Neuronal stem cell (in vitro differentiated cells): ENCODE measurements at regions not wholly inside any gene's neighbourhood (a gene's known extent, or its start where the extent isn't known, plus 50 kb on each side); places are given as distances from the start of the nearest gene placed in this dataset.

ENCODE experiments used
- DNase-seq: peaks from one replicate; pipeline ENCODE4 v3.0.0-alpha.2; 2013; ENCODE audit warnings: low spot score
- H2AFZ ChIP-seq: one replicate; pipeline ENCODE4 v1.6.1; 2013; ENCODE audit warnings: mild to moderate bottlenecking, low read length, inconsistent platforms
- H2AK5ac ChIP-seq: 2 replicates; pipeline ENCODE4 v1.6.1; 2013; ENCODE audit warnings: low read depth, mild to moderate bottlenecking, inconsistent platforms, low read length, moderate library complexity, mixed read lengths
- H2BK120ac ChIP-seq: 2 replicates; pipeline ENCODE4 v1.6.1; 2013; ENCODE audit warnings: low read depth, mild to moderate bottlenecking, inconsistent platforms, low read length, moderate library complexity, mixed read lengths
- H2BK12ac ChIP-seq: one replicate; pipeline ENCODE4 v1.6.1; 2013; ENCODE audit warnings: low read length, inconsistent platforms
- H2BK15ac ChIP-seq: 2 replicates; pipeline ENCODE4 v1.6.1; 2013; ENCODE audit warnings: mild to moderate bottlenecking, low read length, inconsistent platforms, mixed read lengths
- H2BK5ac ChIP-seq: one replicate; pipeline ENCODE4 v1.6.1; 2013; ENCODE audit warnings: inconsistent platforms, mild to moderate bottlenecking, low read length, moderate library complexity
- H3K14ac ChIP-seq: one replicate; pipeline ENCODE4 v1.6.1; 2013; ENCODE audit warnings: low read length, inconsistent platforms
- H3K18ac ChIP-seq: 2 replicates; pipeline ENCODE4 v1.6.1; 2013; ENCODE audit warnings: low read length, inconsistent platforms
- H3K23ac ChIP-seq: 2 replicates; pipeline ENCODE4 v1.6.1; 2013; ENCODE audit warnings: low read depth, mild to moderate bottlenecking, mixed read lengths, low read length, inconsistent platforms; ENCODE audit not compliant: poor library complexity
- H3K27ac ChIP-seq: replicated peaks from 3 replicates; pipeline ENCODE4 v1.5.1; 2013; ENCODE audit warnings: low read length, inconsistent platforms
- H3K27me3 ChIP-seq, 3 experiments: 2 replicates each; pipeline ENCODE4 v1.6.1; 2013; ENCODE audit warnings: low read length in 3 of 3, mild to moderate bottlenecking in 2 of 3, inconsistent platforms in 1 of 3, low read depth in 1 of 3, mixed read lengths in 1 of 3, moderate library complexity in 1 of 3; ENCODE audit not compliant: control insufficient read depth in 3 of 3, insufficient read depth in 3 of 3
- H3K36me3 ChIP-seq, 2 donors: replicated peaks in 1 of 2; 2 replicates each; pipeline ENCODE4 v1.6.1; 2013; ENCODE audit warnings: low read length in 2 of 2; ENCODE audit not compliant: control insufficient read depth in 2 of 2, insufficient read depth in 2 of 2
- H3K4ac ChIP-seq: 2 replicates; pipeline ENCODE4 v1.6.1; 2013; ENCODE audit warnings: inconsistent platforms, mild to moderate bottlenecking, low read length, moderate library complexity
- H3K4me1 ChIP-seq, 2 donors: 1 replicate in 1 of 2; 2 replicates in 1 of 2; pipeline ENCODE4 v1.6.1; 2013; ENCODE audit warnings: low read length in 2 of 2, low read depth in 1 of 2; ENCODE audit not compliant: control insufficient read depth in 2 of 2, insufficient read depth in 1 of 2
- H3K4me2 ChIP-seq: one replicate; pipeline ENCODE4 v1.6.1; 2013; ENCODE audit warnings: mild to moderate bottlenecking, low read length, inconsistent platforms; ENCODE audit not compliant: insufficient read depth, poor library complexity, severe bottlenecking
- H3K4me3 ChIP-seq, 2 donors: 2 replicates each; pipeline ENCODE4 v1.5.1; 2013; ENCODE audit warnings: low read length in 2 of 2, mild to moderate bottlenecking in 2 of 2, inconsistent platforms in 1 of 2, moderate library complexity in 1 of 2
- H3K79me1 ChIP-seq: one replicate; pipeline ENCODE4 v1.6.1; 2013; ENCODE audit warnings: low read depth, mild to moderate bottlenecking, inconsistent platforms, low read length, moderate library complexity
- H3K9ac ChIP-seq: one replicate; pipeline ENCODE4 v1.6.1; 2013; ENCODE audit warnings: mild to moderate bottlenecking, low read depth, low read length, inconsistent platforms; ENCODE audit not compliant: poor library complexity
- H3K9me3 ChIP-seq, 2 donors: replicated peaks in 1 of 2; 2 replicates each; pipeline versions ENCODE3 to v1.6.1; 2013; ENCODE audit warnings: low read length in 2 of 2, mild to moderate bottlenecking in 2 of 2, inconsistent platforms in 1 of 2, low read depth in 1 of 2, mixed read lengths in 1 of 2, moderate library complexity in 1 of 2; ENCODE audit not compliant: control insufficient read depth in 2 of 2, insufficient read depth in 1 of 2
- H4K8ac ChIP-seq: one replicate; pipeline ENCODE4 v1.6.1; 2013; ENCODE audit warnings: low read depth, mild to moderate bottlenecking, inconsistent platforms, low read length, moderate library complexity
- H4K91ac ChIP-seq: one replicate; pipeline ENCODE4 v1.6.1; 2013; ENCODE audit warnings: low read length, low read depth, mild to moderate bottlenecking, inconsistent platforms; ENCODE audit not compliant: poor library complexity
- WGBS, 2 donors: extraction: QIAGEN DNeasy Blood & Tissue Kit; methylation state at CpG; one replicate each; pipeline ENCODE4 v1.1.7; 2013; ENCODE audit warnings: missing lambda C conversion rate in 2 of 2, mixed read lengths in 1 of 2; ENCODE audit not compliant: insufficient read length in 2 of 2, insufficient replicate concordance in 1 of 2; ENCODE audit errors: extremely low coverage in 2 of 2; 5-methylcytosine and 5-hydroxymethylcytosine counted together

DNA sequence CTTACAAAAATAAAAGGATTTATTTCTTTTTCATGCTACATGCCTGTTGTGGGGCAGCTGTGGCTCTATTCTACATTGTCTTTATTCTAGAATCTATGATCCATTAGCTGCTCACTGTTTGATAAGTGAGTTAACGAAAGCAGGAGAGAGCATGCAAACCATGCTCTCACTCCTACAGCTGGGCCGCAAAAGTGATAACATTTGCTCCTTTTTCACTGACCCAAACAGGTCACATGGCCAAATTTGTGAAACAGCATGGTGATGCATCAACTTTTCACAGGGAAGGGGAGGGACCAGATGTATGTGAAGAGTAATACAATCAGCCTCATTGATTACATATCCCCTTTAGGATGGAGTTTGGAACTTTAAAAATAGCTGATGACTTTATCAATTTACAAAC, 456.9 kb upstream of the SYT1 start:
- H3K27me3 ChIP-seq: no peaks in the 10 kb centered on the region
- no peak overlapping the region for H4K91ac ChIP-seq
- H3K9me3 ChIP-seq: no peaks in the 10 kb centered on the region
- H3K23ac ChIP-seq: no peak overlapping the region
- no peak overlapping the region for H2BK120ac ChIP-seq
- H4K8ac ChIP-seq: no peak overlapping the region
- H3K4me3 ChIP-seq: no peak overlapping the region
- WGBS, 2 donors: no CpG with 5 or more reads among the region's 2 CpGs
- H2AK5ac ChIP-seq: no peak overlapping the region
- no peak overlapping the region for H3K18ac ChIP-seq
- H3K14ac ChIP-seq: no peak overlapping the region
- H3K36me3 ChIP-seq: no peaks in the 10 kb centered on the region
- no peaks in the 10 kb centered on the region for H3K79me1 ChIP-seq
- no peak overlapping the region for H2BK12ac ChIP-seq
- no peak overlapping the region for H3K27ac ChIP-seq
- peak overlapping the region; percentile 30 for H2AFZ ChIP-seq
- no peak overlapping the region for H2BK15ac ChIP-seq
- no peak overlapping the region for H3K4me2 ChIP-seq
- DNase-seq: no peak
- H3K4ac ChIP-seq: no peak overlapping the region
- no peak overlapping the region for H3K9ac ChIP-seq
- no peaks in the 10 kb centered on the region for H3K4me1 ChIP-seq
- H2BK5ac ChIP-seq: no peak overlapping the region

DNA sequence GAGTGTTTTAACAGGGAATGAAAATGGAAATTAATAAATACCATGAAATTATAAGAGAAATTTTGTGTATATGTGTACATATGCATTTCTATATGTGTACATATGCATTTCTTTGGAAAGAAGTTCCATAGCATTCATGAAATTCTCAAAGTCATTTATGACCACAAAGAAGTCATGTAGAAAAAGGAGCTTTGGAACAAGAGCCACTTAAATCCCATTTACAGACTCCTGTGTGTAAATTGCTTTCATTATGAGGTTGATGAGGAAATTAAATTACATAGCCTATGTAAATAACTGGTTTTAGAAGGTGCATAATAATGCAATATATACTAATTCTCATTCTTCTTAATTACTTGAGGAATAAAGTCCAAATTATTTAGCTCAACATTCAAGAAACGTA, 450.5 kb upstream of the SYT1 start:
- Histone ChIP-seq H2AFZ (no peak overlapping the region), H3K4me3 (no peak overlapping the region), H2BK12ac (no peak overlapping the region), H3K27ac (no peak overlapping the region), H2AK5ac (no peak overlapping the region), H3K18ac (no peak overlapping the region), H2BK15ac (no peak overlapping the region), H3K27me3 (no peaks in the 10 kb centered on the region), H2BK120ac (no peak overlapping the region), H3K4me1 (no peaks in the 10 kb centered on the region), H3K36me3 (no peaks in the 10 kb centered on the region), H3K4ac (no peak overlapping the region), H3K14ac (no peak overlapping the region), H3K23ac (no peak overlapping the region), H4K91ac (no peak overlapping the region), H2BK5ac (no peak overlapping the region), H3K9ac (no peak overlapping the region), H3K4me2 (no peak overlapping the region), H3K9me3 (no peaks in the 10 kb centered on the region), H4K8ac (no peak overlapping the region), H3K79me1 (no peaks in the 10 kb centered on the region)
- DNase-seq: no peak
- no CpG with 5 or more reads among the region's 1 CpG for WGBS, 2 donors

DNA sequence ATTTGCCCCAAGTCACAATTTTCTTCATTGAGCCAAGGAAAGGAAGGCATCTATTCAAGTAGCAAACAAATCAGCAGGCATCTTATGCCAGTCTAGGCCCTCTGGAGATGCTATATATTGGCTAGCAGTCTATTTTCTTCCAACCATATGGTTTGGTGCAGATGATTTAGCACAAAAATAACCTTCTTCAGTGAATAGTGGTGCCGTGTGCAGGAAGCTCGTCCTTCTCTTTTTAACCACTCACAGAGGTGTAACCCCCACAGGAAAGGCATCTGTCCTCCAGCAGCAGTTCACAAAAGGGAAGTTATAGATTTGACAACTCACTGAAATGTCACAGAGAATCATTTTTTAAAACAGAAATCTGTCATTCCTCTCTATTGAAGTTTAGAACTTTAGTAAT, 445.7 kb upstream of the SYT1 start:
- Histone ChIP-seq H4K91ac (no peak overlapping the region), H3K4me2 (no peak overlapping the region), H3K23ac (no peak overlapping the region), H3K4ac (no peak overlapping the region), H3K14ac (no peak overlapping the region), H3K4me1 (no peaks in the 10 kb centered on the region), H2BK5ac (no peak overlapping the region), H2AK5ac (no peak overlapping the region), H3K27me3 (no peaks in the 10 kb centered on the region), H3K79me1 (no peaks in the 10 kb centered on the region), H2BK15ac (no peak overlapping the region), H4K8ac (no peak overlapping the region), H2BK12ac (no peak overlapping the region), H3K27ac (no peak overlapping the region), H2AFZ (peak overlapping the region; percentile 60), H3K9ac (no peak overlapping the region), H2BK120ac (no peak overlapping the region), H3K9me3 (no peaks in the 10 kb centered on the region), H3K4me3 (no peak overlapping the region), H3K36me3 (no peaks in the 10 kb centered on the region), H3K18ac (no peak overlapping the region)
- no CpG with 5 or more reads among the region's 2 CpGs for WGBS, 2 donors
- no peak for DNase-seq

DNA sequence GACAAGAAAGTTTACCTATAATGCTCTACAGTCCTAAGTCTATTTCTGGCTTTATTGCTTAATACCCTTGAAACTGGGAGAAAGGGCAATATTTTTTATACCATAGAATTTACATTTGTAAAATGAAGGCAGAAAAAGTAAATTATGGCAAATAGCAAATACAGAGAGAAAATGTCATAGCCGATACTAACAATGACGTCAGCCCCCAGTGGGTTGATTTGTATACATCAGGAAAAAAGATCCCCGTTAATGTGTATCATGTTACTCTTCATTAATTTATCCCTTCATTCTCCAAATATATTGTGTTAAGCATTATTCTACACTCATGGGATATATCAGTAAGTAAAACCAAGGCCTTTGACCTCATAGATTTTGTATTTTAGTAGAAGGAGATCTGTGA, 445.1 kb upstream of the SYT1 start:
- no CpG with 5 or more reads among the region's 3 CpGs for WGBS, 2 donors
- Histone ChIP-seq H3K4me2 (no peak overlapping the region), H4K91ac (no peak overlapping the region), H3K14ac (no peak overlapping the region), H2BK5ac (no peak overlapping the region), H3K18ac (no peak overlapping the region), H3K23ac (no peak overlapping the region), H2AFZ (no peak overlapping the region), H4K8ac (no peak overlapping the region), H3K27me3 (no peaks in the 10 kb centered on the region), H2BK12ac (no peak overlapping the region), H3K4ac (no peak overlapping the region), H3K9ac (no peak overlapping the region), H3K79me1 (no peaks in the 10 kb centered on the region), H3K27ac (no peak overlapping the region), H3K4me3 (no peak overlapping the region), H2BK120ac (no peak overlapping the region), H3K4me1 (no peaks in the 10 kb centered on the region), H3K9me3 (no peaks in the 10 kb centered on the region), H3K36me3 (no peaks in the 10 kb centered on the region), H2AK5ac (no peak overlapping the region), H2BK15ac (no peak overlapping the region)
- DNase-seq: no peak
